ENCODE measurements at regions not wholly inside any gene's neighbourhood (a gene's known extent, or its start where the extent isn't known, plus 50 kb on each side); places are given as distances from the start of the nearest gene placed in this dataset.
"Not testable (repeated sequence)": the region's sequence is repeated elsewhere in the genome, so short reads cannot be mapped to it uniquely, and the experiment has no call there.

- DNase-seq (ENCODE audit: low spot score) = no peak
These were observed 86.6 kb upstream of the FGF3 start for GRCh38 chr11:69905611-69906452.

- DNase-seq (ENCODE audit: low spot score) = no peak
These were observed 87.3 kb upstream of the FGF3 start for GRCh38 chr11:69906453-69906907.

GRCh38 chr11:69907611-69908010 lies 88.4 kb upstream of the FGF3 start:
- DNase-seq (ENCODE audit: low spot score) = no peak

- DNase-seq (ENCODE audit: low spot score) = no peak
These were observed 89.5 kb upstream of the FGF3 start for GRCh38 chr11:69908511-69909220.

GRCh38 chr11:69909561-69910518 lies 90.6 kb upstream of the FGF3 start:
- peak; percentile 33 for DNase-seq (ENCODE audit: low spot score)

GRCh38 chr11:69910519-69911309 lies 91.5 kb upstream of the FGF3 start:
- DNase-seq (ENCODE audit: low spot score) = no peak

- no peak for DNase-seq (ENCODE audit: low spot score)
These were observed 92.3 kb upstream of the FGF3 start for GRCh38 chr11:69911310-69912160.

- DNase-seq (ENCODE audit: low spot score) = no peak
These were observed 93.1 kb upstream of the FGF3 start for GRCh38 chr11:69912161-69912910.

GRCh38 chr11:69912911-69913451 lies 93.8 kb upstream of the FGF3 start:
- no peak for DNase-seq (ENCODE audit: low spot score)

GRCh38 chr11:69913591-69914285 lies 94.5 kb upstream of the FGF3 start:
- no peak for DNase-seq (ENCODE audit: low spot score)

GRCh38 chr11:69914286-69915150 lies 95.3 kb upstream of the FGF3 start:
- no peak for DNase-seq (ENCODE audit: low spot score)

- no peak for DNase-seq (ENCODE audit: low spot score)
These were observed 95.9 kb upstream of the FGF3 start for GRCh38 chr11:69915151-69915500.

- DNase-seq (ENCODE audit: low spot score) = peak; percentile 48
These were observed 96.5 kb upstream of the FGF3 start for GRCh38 chr11:69915501-69916250.

- not testable (repeated sequence) for DNase-seq (ENCODE audit: low spot score)
These were observed 97.0 kb upstream of the FGF3 start for GRCh38 chr11:69916251-69916649.

- no peak for DNase-seq (ENCODE audit: low spot score)
These were observed 97.7 kb upstream of the FGF3 start for GRCh38 chr11:69916806-69917387.

GRCh38 chr11:69917529-69917928 lies 98.3 kb upstream of the FGF3 start:
- no peak for DNase-seq (ENCODE audit: low spot score)

Measured in germinal center (tissue), 1 donor.